GM12864 (cell line): ENCODE measurements at regions not wholly inside any gene's neighbourhood (a gene's known extent, or its start where the extent isn't known, plus 50 kb on each side); places are given as distances from the start of the nearest gene placed in this dataset.

Source experiments
- DNase-seq: peaks from one replicate; pipeline ENCODE4 v3.0.0-alpha.2; 2011; ENCODE audit warnings: low read depth
- H3K4me3 ChIP-seq: 2 replicates; pipeline ENCODE4 v1.5.1; 2011; ENCODE audit warnings: mild to moderate bottlenecking, low read depth, low read length, control low read depth
- CTCF ChIP-seq: IDR thresholded peaks from 2 replicates; pipeline ENCODE4 v1.5.1; 2011; ENCODE audit warnings: low read depth, mild to moderate bottlenecking, moderate library complexity, low read length, control low read depth, inconsistent platforms; ENCODE audit errors: missing control alignments

GRCh38 chr5:126210955-126211354 lies 212.3 kb upstream of the GRAMD2B start:
- no peak for TF ChIP-seq CTCF
- no peak overlapping the region for H3K4me3 ChIP-seq
- no peak for DNase-seq

GRCh38 chr5:126219616-126220015 lies 203.6 kb upstream of the GRAMD2B start:
- TF ChIP-seq CTCF = no peak
- no peak overlapping the region for H3K4me3 ChIP-seq
- no peak for DNase-seq

GRCh38 chr5:126220725-126221124 lies 202.5 kb upstream of the GRAMD2B start:
- no peak overlapping the region for H3K4me3 ChIP-seq
- no peak for DNase-seq
- no peak for TF ChIP-seq CTCF

- DNase-seq = no peak
- H3K4me3 ChIP-seq = no peak overlapping the region
- no peak for TF ChIP-seq CTCF
Measured at GRCh38 chr5:126228934-126229333, 194.3 kb upstream of the GRAMD2B start.

- DNase-seq = no peak
- H3K4me3 ChIP-seq = no peak overlapping the region
- no peak for TF ChIP-seq CTCF
Measured at GRCh38 chr5:126233256-126233655, 190.0 kb upstream of the GRAMD2B start.

- no peak for DNase-seq
Measured at GRCh38 chr5:126234563-126235195, 188.5 kb upstream of the GRAMD2B start.

More at GRCh38 chr5:126234563-126235195, 188.5 kb upstream of the GRAMD2B start:
- H3K4me3 ChIP-seq = no peak overlapping the region
- TF ChIP-seq CTCF = peak; percentile 80
